K562 (cell line): ENCODE measurements at regions not wholly inside any gene's neighbourhood (a gene's known extent, or its start where the extent isn't known, plus 50 kb on each side); places are given as distances from the start of the nearest gene placed in this dataset.

Experiments
- ATAC-seq: fragments of 200-7000 bp; cut with Tn5 transposase; 3 replicates; pipeline ENCODE4 v1.9.1; 2020; ENCODE audit warnings: moderate library complexity
- BruUV-seq: library from RNA; stranded (reverse); fragments of 400-500 nt; replicated peaks from 2 replicates; lab custom pipeline; 2021; lab: Mats Ljungman, UMichigan
- CTCF ChIA-PET: fragments of 300-600 bp; formaldehyde crosslinking; extraction: SDS; loops from one replicate; lab custom pipeline; 2021; ENCODE audit warnings: low intra/inter-chr PET ratio; lab: Yijun Ruan, JAX
- POLR2A ChIA-PET: fragments of 300-600, 350-650 bp; sonication (Branson Sonifier 250); formaldehyde crosslinking; extraction: SDS; loops from one replicate; lab custom pipeline; 2021; ENCODE audit warnings: antibody characterized with exemption, inconsistent platforms; lab: Yijun Ruan, JAX
- DNase-seq, 4 experiments: peaks; one replicate each; pipeline versions ENCODE4 v3.0.0 to v3.0.0-alpha.2; 2011 to 2018; ENCODE audit warnings: low spot score in 3 of 4, mixed read lengths in 3 of 4; ENCODE audit errors: extremely low read depth in 1 of 4
- FAIRE-seq: peaks from 2 replicates; lab custom pipeline; 2011; peaks lifted over from hg19 to GRCh38; lab: Jason Lieb, UNC
- H2AFZ ChIP-seq: 2 replicates; pipeline ENCODE4 v1.6.0; 2011; ENCODE audit warnings: low read depth, low read length, control low read depth, inconsistent platforms
- H3K27ac ChIP-seq: fragments of 200-600 bp; 3 replicates; pipeline ENCODE4 v1.8.0; 2011; ENCODE audit warnings: low read depth, mild to moderate bottlenecking, control low read depth, inconsistent platforms, low read length, moderate library complexity, mixed read lengths; ENCODE audit errors: extremely low read depth
- H3K27me3 ChIP-seq, 2 experiments: fragments of 300-600 bp in 1 of 2; 2 replicates in 1 of 2; 3 replicates in 1 of 2; pipeline versions ENCODE4 v1.6.0 to v1.8.0; 2011; ENCODE audit warnings: inconsistent platforms in 2 of 2, low read length in 2 of 2, mild to moderate bottlenecking in 1 of 2, mixed read lengths in 1 of 2, moderate library complexity in 1 of 2; ENCODE audit not compliant: control insufficient read depth in 2 of 2, insufficient read depth in 2 of 2
- H3K36me3 ChIP-seq: fragments of 300-600 bp; 3 replicates; pipeline ENCODE4 v1.8.0; 2011; ENCODE audit warnings: mild to moderate bottlenecking, low read length, inconsistent platforms; ENCODE audit not compliant: control insufficient read depth, insufficient read depth
- H3K4me1 ChIP-seq, 2 experiments: fragments of 200-600 bp in 1 of 2; replicated peaks in 1 of 2; 2 replicates in 1 of 2; 3 replicates in 1 of 2; pipeline versions ENCODE4 v1.5.1 to v1.8.0; 2011; ENCODE audit warnings: inconsistent platforms in 2 of 2, low read length in 2 of 2, mild to moderate bottlenecking in 1 of 2, mixed read lengths in 1 of 2, moderate library complexity in 1 of 2; ENCODE audit not compliant: control insufficient read depth in 2 of 2, insufficient read depth in 2 of 2
- H3K4me2 ChIP-seq: 2 replicates; pipeline ENCODE4 v1.6.1; 2011; ENCODE audit warnings: low read length, control low read depth, inconsistent platforms, mixed read lengths; ENCODE audit not compliant: insufficient read depth
- H3K4me3 ChIP-seq: fragments of 200-600 bp; sonication (generic), shearing (Covaris generic); 2 replicates; pipeline ENCODE4 v1.5.1; 2016; ENCODE audit warnings: control low read depth, inconsistent platforms
- H3K79me2 ChIP-seq: fragments of 200-600 bp; 3 replicates; pipeline ENCODE4 v1.8.0; 2011; ENCODE audit warnings: low read length, inconsistent platforms; ENCODE audit not compliant: control insufficient read depth, insufficient read depth
- H3K9ac ChIP-seq, 2 experiments: 2 replicates each; pipeline versions ENCODE4 v1.6.0 to v1.6.1; 2011; ENCODE audit warnings: low read depth in 2 of 2, low read length in 2 of 2, control low read depth in 1 of 2, inconsistent platforms in 1 of 2, mild to moderate bottlenecking in 1 of 2, mixed read lengths in 1 of 2; ENCODE audit not compliant: insufficient read depth in 1 of 2
- H3K9me1 ChIP-seq: one replicate; pipeline ENCODE4 v1.6.0; 2011; ENCODE audit warnings: inconsistent platforms, mild to moderate bottlenecking, low read length, moderate library complexity; ENCODE audit not compliant: control insufficient read depth, insufficient read depth
- H3K9me3 ChIP-seq: replicated peaks from 2 replicates; pipeline ENCODE4 v1.5.1; 2011; ENCODE audit warnings: low read depth, low read length, inconsistent platforms; ENCODE audit not compliant: control insufficient read depth, insufficient read depth
- H4K20me1 ChIP-seq: replicated peaks from 2 replicates; pipeline ENCODE4 v1.6.1; 2011; ENCODE audit warnings: low read length, inconsistent platforms, mixed read lengths; ENCODE audit not compliant: control insufficient read depth, insufficient read depth
- FOXA3 ChIP-seq, 2 experiments: fragments of 450-650 bp in 1 of 2; sonication (generic) in 1 of 2; formaldehyde crosslinking; IDR thresholded peaks in 1 of 2; conservative IDR thresholded peaks in 1 of 2; 2 replicates each; pipeline versions ENCODE4 v1.4.0 to v1.8.0; 2020 to 2022; ENCODE audit warnings: mild to moderate bottlenecking in 2 of 2, missing genetic modification reagents in 1 of 2
- MAX ChIP-seq: sonication (generic); formaldehyde crosslinking; IDR thresholded peaks from 2 replicates; pipeline ENCODE4 v1.9.0; 2022; ENCODE audit warnings: mild to moderate bottlenecking, missing genetic modification reagents
- MLLT1 ChIP-seq, 2 experiments: fragments of 450-650 bp; IDR thresholded peaks; 2 replicates each; pipeline ENCODE4 v1.6.1; 2016
- NCOA4 ChIP-seq: fragments of 450-650 bp; IDR thresholded peaks from 2 replicates; pipeline ENCODE4 v1.6.1; 2018; ENCODE audit warnings: mild to moderate bottlenecking; ENCODE audit not compliant: partially characterized antibody
- PRDM10 ChIP-seq: fragments of 450-650 bp; IDR thresholded peaks from 2 replicates; pipeline ENCODE4 v1.6.1; 2018; ENCODE audit not compliant: partially characterized antibody
- SUPT5H ChIP-seq: fragments of 450-650 bp; IDR thresholded peaks from 2 replicates; pipeline ENCODE4 v1.6.1; 2016
- ZNF655 ChIP-seq: fragments of 250-450 bp; sonication (Bioruptor Pico); IDR thresholded peaks from 2 replicates; pipeline ENCODE4 v1.5.0; 2021
- ZNF79 ChIP-seq: fragments of 250-450 bp; sonication (Bioruptor Pico); IDR thresholded peaks from 2 replicates; pipeline ENCODE4 v1.4.0; 2020; ENCODE audit warnings: low read depth, mild to moderate bottlenecking, moderate library complexity
- WGBS: fragments of 100-300 bp; shearing (Covaris generic); methylation state at CpG from one replicate; pipeline ENCODE4 v1.1.6; 2016; ENCODE audit warnings: low coverage, mixed read lengths; ENCODE audit not compliant: insufficient coverage; ENCODE audit errors: missing lambda C conversion rate; 5-methylcytosine and 5-hydroxymethylcytosine counted together
- in situ Hi-C: fragments of 300-500 bp; cut with MboI; formaldehyde crosslinking; loops from 4 replicates; pipeline ENCODE4 v1.15.0; 2018; ENCODE audit warnings: inconsistent platforms, mixed read lengths
- intact Hi-C: fragments of 100-400 bp; cut with micrococcal nuclease; formaldehyde crosslinking; loops from 2 replicates; pipeline ENCODE4 v1.14.2; 2022

- TF ChIP-seq FOXA3 (CRISPR knock-in tag; conservative IDR thresholded peaks at IDR 0.05 in 1 of 2, IDR thresholded peaks at IDR 0.05 in 1 of 2) (no peak), SUPT5H (no peak), ZNF655 (CRISPR knock-in tag) (no peak), ZNF79 (CRISPR knock-in tag) (no peak), MAX (no peak)
These were observed 59.1 kb upstream of the MED13L start (continued) for GRCh38 chr12:116336542-116337065.

- TF ChIP-seq PRDM10 (peak; percentile 77), NCOA4 (no peak), MLLT1 (IDR thresholded peaks at IDR 0.05) (peak in 1 of 2 experiments; percentile 69; a peak in 2 of 4 replicates)
- Histone ChIP-seq H3K4me1 (peaks cover 4 to 28% of the 10 kb centered on the region in 2 experiments; a peak in 4 of 5 replicates), H3K36me3 (no peaks in the 10 kb centered on the region), H3K9me1 (no peaks in the 10 kb centered on the region), H3K4me2 (no peak overlapping the region), H3K4me3 (no peak overlapping the region), H3K9ac (peak overlapping the region in 1 of 2 experiments; percentile 6; a peak in 1 of 4 replicates), H3K27ac (peak overlapping the region; percentile 57; the same call in 1 of the 3 replicates), H3K9me3 (no peaks in the 10 kb centered on the region; the same call in 1 of the 2 replicates), H2AFZ (peak overlapping the region; percentile 91), H3K79me2 (no peaks in the 10 kb centered on the region), H4K20me1 (no peaks in the 10 kb centered on the region), H3K27me3 (no peaks in the 10 kb centered on the region)
- no peak for DNase-seq
- in situ Hi-C loops (no loop called here), intact Hi-C loops (no loop called here)
- CTCF ChIA-PET: no interaction called here
- WGBS: 77% methylated on average over 9 of the region's 9 CpGs
- no TSS peak for BruUV-seq
- no peak for FAIRE-seq
- POLR2A ChIA-PET: interaction anchor here (0.6 to 1.1 kb wide), 2 partner anchors 22 to 31 kb away, joined by 3 to 5 read pairs; no protein-coding TSS in a partner anchor
- ATAC-seq: no peak
These were observed 59.8 kb upstream of the MED13L start for GRCh38 chr12:116337312-116337711.
